ENCODE measurements at regions not wholly inside any gene's neighbourhood (a gene's known extent, or its start where the extent isn't known, plus 50 kb on each side); places are given as distances from the start of the nearest gene placed in this dataset.

DNA sequence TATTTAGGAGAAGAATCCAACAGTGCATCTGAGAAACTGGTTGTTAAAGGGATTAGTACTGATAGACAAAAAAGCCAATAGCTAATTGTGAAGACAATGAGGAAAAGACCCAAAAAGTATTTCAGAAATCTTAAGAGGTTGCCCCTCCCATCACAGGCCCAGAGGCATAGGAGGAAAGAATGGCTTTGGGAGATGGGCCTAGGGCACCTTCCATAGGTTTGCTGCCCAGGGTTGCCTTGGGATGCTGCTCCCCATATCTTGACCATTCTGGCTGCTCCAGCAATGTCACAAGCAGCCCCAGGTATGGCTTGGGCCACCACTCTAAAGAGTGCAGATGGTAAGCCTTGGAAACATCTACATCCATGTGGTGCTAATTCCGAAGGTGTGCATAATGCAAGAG lies 68.7 kb upstream of the CD5L start:
- no peaks in the 10 kb centered on the region for H3K79me2 ChIP-seq (ENCODE audit: control insufficient read depth, insufficient read depth, low read length)
- FAIRE-seq (no peak), ATAC-seq (no peak), DNase-seq (ENCODE audit: extremely low read depth in 1 of 4, low spot score in 3 of 4) (no peak)
- H2AFZ ChIP-seq (ENCODE audit: low read depth, low read length), result no peak overlapping the region
- H3K27me3 ChIP-seq (ENCODE audit: control insufficient read depth in 2 of 2, insufficient read depth in 2 of 2, low read length in 2 of 2), result no peaks in the 10 kb centered on the region
- intact Hi-C loops (cut with micrococcal nuclease), result no loop called here
- no peaks in the 10 kb centered on the region for H3K9me1 ChIP-seq (ENCODE audit: control insufficient read depth, insufficient read depth, low read length)
- in situ Hi-C loops (cut with MboI), result no loop called here
- POLR2A ChIA-PET, result no interaction called here
- no peaks in the 10 kb centered on the region for H3K36me3 ChIP-seq (ENCODE audit: control insufficient read depth, insufficient read depth, low read length)
- 0% methylated on average over 1 of the region's 1 CpG for WGBS (ENCODE audit: insufficient coverage, low coverage, missing lambda C conversion rate)
- no peak overlapping the region for H3K9ac ChIP-seq (ENCODE audit: insufficient read depth in 1 of 2, low read depth in 2 of 2, low read length in 2 of 2)
- no peak overlapping the region for H3K4me2 ChIP-seq (ENCODE audit: insufficient read depth, low read length)
- BruUV-seq (replicated peaks), result no TSS peak
- TF ChIP-seq KLF10 (CRISPR knock-in tag; IDR thresholded peaks at IDR 0.05) (no peak), PCBP1 (IDR thresholded peaks at IDR 0.05; ENCODE audit: low read depth, low read length, poor library complexity, severe bottlenecking) (no peak), ZFP36 (IDR thresholded peaks at IDR 0.05; ENCODE audit: low read depth, low read length, partially characterized antibody) (peak; percentile 18)
- CTCF ChIA-PET (ENCODE audit: low intra/inter-chr PET ratio), result no interaction called here
- no peaks in the 10 kb centered on the region for H3K9me3 ChIP-seq (replicated peaks; ENCODE audit: control insufficient read depth, insufficient read depth, low read depth, low read length)
- no peaks in the 10 kb centered on the region for H4K20me1 ChIP-seq (replicated peaks; ENCODE audit: control insufficient read depth, insufficient read depth, low read length)
- no peak overlapping the region for H3K4me3 ChIP-seq
- H3K4me1 ChIP-seq (replicated peaks in 1 of 2; ENCODE audit: control insufficient read depth in 2 of 2, insufficient read depth in 2 of 2, low read length in 2 of 2), result no peaks in the 10 kb centered on the region
- H3K27ac ChIP-seq (ENCODE audit: extremely low read depth, low read depth, low read length), result no peak overlapping the region

GRCh38 chr1:157915859-157916258 lies 74.3 kb upstream of the CD5L start:
- CTCF ChIA-PET (ENCODE audit: low intra/inter-chr PET ratio), result no interaction called here
- Histone ChIP-seq H3K36me3 (ENCODE audit: control insufficient read depth, insufficient read depth, low read length) (no peaks in the 10 kb centered on the region), H3K9ac (ENCODE audit: insufficient read depth in 1 of 2, low read depth in 2 of 2, low read length in 2 of 2) (no peak overlapping the region), H3K27ac (ENCODE audit: extremely low read depth, low read depth, low read length) (no peak overlapping the region), H2AFZ (ENCODE audit: low read depth, low read length) (no peak overlapping the region), H3K9me1 (ENCODE audit: control insufficient read depth, insufficient read depth, low read length) (no peaks in the 10 kb centered on the region), H3K27me3 (ENCODE audit: control insufficient read depth in 2 of 2, insufficient read depth in 2 of 2, low read length in 2 of 2) (no peaks in the 10 kb centered on the region), H3K4me3 (no peak overlapping the region), H3K79me2 (ENCODE audit: control insufficient read depth, insufficient read depth, low read length) (no peaks in the 10 kb centered on the region), H3K4me1 (replicated peaks in 1 of 2; ENCODE audit: control insufficient read depth in 2 of 2, insufficient read depth in 2 of 2, low read length in 2 of 2) (no peaks in the 10 kb centered on the region), H4K20me1 (replicated peaks; ENCODE audit: control insufficient read depth, insufficient read depth, low read length) (no peaks in the 10 kb centered on the region), H3K9me3 (replicated peaks; ENCODE audit: control insufficient read depth, insufficient read depth, low read depth, low read length) (no peaks in the 10 kb centered on the region), H3K4me2 (ENCODE audit: insufficient read depth, low read length) (no peak overlapping the region)
- BruUV-seq (replicated peaks), result no TSS peak
- DNase-seq (ENCODE audit: extremely low read depth in 1 of 4, low spot score in 3 of 4), result no peak
- in situ Hi-C loops (cut with MboI) (no loop called here), intact Hi-C loops (cut with micrococcal nuclease) (no loop called here)
- no peak for FAIRE-seq
- POLR2A ChIA-PET, result interaction anchor here (0.6 kb wide), 1 partner anchor 13 kb away, joined by 3 read pairs; no protein-coding TSS in a partner anchor
- no peak for ATAC-seq
- 4% methylated on average over 3 of the region's 3 CpGs for WGBS (ENCODE audit: insufficient coverage, low coverage, missing lambda C conversion rate)
- TF ChIP-seq SMARCA4 (IDR thresholded peaks at IDR 0.05) (no peak), FOXK1 (CRISPR knock-in tag; IDR thresholded peaks at IDR 0.05; ENCODE audit: borderline replicate concordance) (no peak), CREB3L1 (IDR thresholded peaks at IDR 0.05; ENCODE audit: borderline replicate concordance, low read depth) (no peak), MLX (CRISPR knock-in tag; conservative IDR thresholded peaks at IDR 0.05) (no peak), BRD9 (IDR thresholded peaks at IDR 0.05; ENCODE audit: low read depth, partially characterized antibody) (no peak), ATF3 (IDR thresholded peaks at IDR 0.05) (no peak), ATF3 (CRISPR knock-in tag; conservative IDR thresholded peaks at IDR 0.05) (no peak), MECOM (CRISPR knock-in tag; IDR thresholded peaks at IDR 0.05) (no peak), ETS2 (tag; IDR thresholded peaks at IDR 0.05; ENCODE audit: borderline replicate concordance, poor library complexity, severe bottlenecking) (no peak)
- TF ChIP-seq, protein P1, sequence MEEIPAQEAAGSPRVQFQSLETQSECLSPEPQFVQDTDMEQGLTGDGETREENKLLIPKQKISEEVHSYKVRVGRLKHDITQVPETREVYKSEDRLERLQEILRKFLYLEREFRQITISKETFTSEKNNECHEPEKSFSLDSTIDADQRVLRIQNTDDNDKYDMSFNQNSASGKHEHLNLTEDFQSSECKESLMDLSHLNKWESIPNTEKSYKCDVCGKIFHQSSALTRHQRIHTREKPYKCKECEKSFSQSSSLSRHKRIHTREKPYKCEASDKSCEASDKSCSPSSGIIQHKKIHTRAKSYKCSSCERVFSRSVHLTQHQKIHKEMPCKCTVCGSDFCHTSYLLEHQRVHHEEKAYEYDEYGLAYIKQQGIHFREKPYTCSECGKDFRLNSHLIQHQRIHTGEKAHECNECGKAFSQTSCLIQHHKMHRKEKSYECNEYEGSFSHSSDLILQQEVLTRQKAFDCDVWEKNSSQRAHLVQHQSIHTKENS (CRISPR knock-in tag; IDR thresholded peaks at IDR 0.05), result no peak
